Neural cell (in vitro differentiated cells): ENCODE measurements at regions not wholly inside any gene's neighbourhood (a gene's known extent, or its start where the extent isn't known, plus 50 kb on each side); places are given as distances from the start of the nearest gene placed in this dataset.

ENCODE experiments used
- CTCF ChIP-seq: fragments of 450-650 bp; IDR thresholded peaks from 2 replicates; pipeline ENCODE4 v1.5.1; 2014; ENCODE audit warnings: antibody characterized with exemption, mild to moderate bottlenecking, moderate library complexity; ENCODE audit not compliant: poor library complexity, severe bottlenecking
- EZH2 ChIP-seq: fragments of 200-600, 300-800 bp; shearing (Covaris generic), sonication (generic); IDR thresholded peaks from 2 replicates; pipeline ENCODE4 v1.6.1; 2014; ENCODE audit warnings: antibody characterized with exemption, low read length, borderline replicate concordance, mild to moderate bottlenecking; ENCODE audit not compliant: insufficient read depth, poor library complexity, severe bottlenecking
- MXI1 ChIP-seq: fragments of 450-650 bp; conservative IDR thresholded peaks from 2 replicates; pipeline ENCODE4 v1.6.1; 2014; ENCODE audit warnings: antibody characterized with exemption, mild to moderate bottlenecking; ENCODE audit not compliant: poor library complexity, severe bottlenecking
- POLR2AphosphoS5 ChIP-seq: IDR thresholded peaks from 2 replicates; pipeline ENCODE4 v1.6.1; 2012
- RAD21 ChIP-seq: fragments of 450-650 bp; conservative IDR thresholded peaks from 2 replicates; pipeline ENCODE4 v1.6.1; 2014; ENCODE audit warnings: antibody characterized with exemption, mild to moderate bottlenecking, moderate library complexity
- REST ChIP-seq: IDR thresholded peaks from 2 replicates; pipeline ENCODE4 v1.6.1; 2012; ENCODE audit warnings: borderline replicate concordance
- SMC3 ChIP-seq: fragments of 450-650 bp; conservative IDR thresholded peaks from 2 replicates; pipeline ENCODE4 v1.6.1; 2014; ENCODE audit warnings: antibody characterized with exemption, mild to moderate bottlenecking, moderate library complexity; ENCODE audit not compliant: poor library complexity
- TAF1 ChIP-seq: IDR thresholded peaks from 2 replicates; pipeline ENCODE4 v1.6.1; 2012; ENCODE audit warnings: low read depth

- TF ChIP-seq CTCF (no peak), TAF1 (no peak), MXI1 (no peak), RAD21 (no peak), REST (no peak), SMC3 (no peak), POLR2AphosphoS5 (no peak), EZH2 (no peak)
Observed at GRCh38 chr16:9300252-9300651, 208.8 kb downstream of the HAPSTR1 start.
